ENCODE measurements at regions not wholly inside any gene's neighbourhood (a gene's known extent, or its start where the extent isn't known, plus 50 kb on each side); places are given as distances from the start of the nearest gene placed in this dataset.

DNA sequence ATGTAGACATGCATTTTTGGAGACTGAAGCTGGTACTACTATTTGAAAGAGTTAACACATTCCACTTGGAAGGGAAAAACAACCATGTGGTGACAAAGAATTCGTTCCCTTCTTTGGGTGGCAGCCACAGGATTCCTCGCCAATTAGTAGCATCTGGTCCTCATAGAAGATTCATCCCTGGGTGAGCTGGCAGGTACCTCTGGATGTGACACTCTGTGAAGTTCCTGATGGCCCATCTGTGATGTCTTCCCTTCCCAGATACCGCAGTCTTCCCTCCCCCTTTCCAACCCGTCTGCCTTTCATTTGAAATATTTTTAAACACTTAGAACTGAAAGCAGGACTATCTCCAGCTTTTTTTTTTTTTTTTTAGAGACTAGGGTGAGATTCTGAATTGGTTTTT, 569.5 kb downstream of the TYW1 start:
- DNase-seq: no peak

DNA sequence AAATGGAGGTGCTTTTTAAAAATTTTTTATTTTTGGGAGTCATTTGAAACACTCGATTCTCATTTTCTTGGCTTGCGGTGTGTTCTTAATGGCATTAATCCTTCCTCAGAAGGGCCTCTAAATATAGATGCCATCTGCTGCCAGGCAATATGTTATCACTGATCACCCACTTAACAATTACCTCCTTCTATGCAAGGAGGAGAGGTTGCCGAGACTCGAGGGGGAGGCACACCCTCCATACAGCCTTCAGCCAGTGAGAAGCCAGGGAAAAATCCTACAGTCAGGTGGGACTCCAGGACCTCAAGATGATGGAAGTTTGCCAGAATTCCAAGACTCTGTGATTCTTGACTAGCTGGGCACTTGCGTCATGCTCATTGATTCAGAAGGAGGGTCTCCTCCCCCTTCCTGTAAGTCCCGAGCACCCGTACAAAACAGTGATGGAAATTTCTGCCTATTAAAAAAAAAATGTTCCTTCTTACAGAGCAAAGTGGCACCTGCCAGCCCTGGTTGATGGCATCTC, 574.5 kb downstream of the TYW1 start:
- no peak for DNase-seq

DNA sequence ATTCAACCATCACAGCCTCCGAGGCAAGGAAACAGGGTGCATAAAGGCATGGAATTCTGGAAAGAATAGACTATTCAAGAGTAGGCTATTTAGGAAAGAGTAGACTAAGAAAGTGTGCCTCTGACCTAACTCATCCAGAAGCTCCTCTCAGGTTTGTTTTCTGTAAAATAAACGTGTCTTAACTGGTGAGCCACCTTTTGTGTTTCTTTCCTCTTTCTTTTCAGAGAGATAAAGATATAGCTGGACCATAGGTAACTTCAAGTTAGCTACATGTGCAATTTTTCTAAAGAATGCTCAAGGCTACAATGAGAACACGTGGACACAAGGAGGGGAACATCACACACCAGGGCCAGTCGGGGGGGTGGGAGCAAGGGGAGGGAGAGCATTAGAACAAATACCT, 577.0 kb downstream of the TYW1 start:
- no peak for DNase-seq

DNA sequence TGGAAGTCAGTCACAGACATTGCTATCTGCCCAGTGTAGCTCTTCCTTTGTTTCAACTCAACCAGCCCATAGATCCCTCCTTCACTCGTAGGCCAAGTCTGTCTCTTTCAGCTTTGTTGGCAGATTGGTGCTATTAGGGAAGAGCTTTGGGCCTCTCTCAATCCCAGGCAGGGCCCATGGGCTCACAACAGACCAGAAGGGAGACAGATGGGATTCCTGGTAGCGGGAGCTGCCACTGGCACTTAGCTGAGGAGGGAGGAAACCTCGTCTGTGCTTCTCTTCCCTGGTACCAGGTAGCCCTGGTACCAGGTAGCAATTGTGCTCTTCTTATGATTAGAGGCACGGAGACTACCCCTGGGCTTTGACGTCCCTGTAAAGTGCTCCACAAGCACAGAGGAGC, 592.0 kb downstream of the TYW1 start:
- no peak for DNase-seq

DNA sequence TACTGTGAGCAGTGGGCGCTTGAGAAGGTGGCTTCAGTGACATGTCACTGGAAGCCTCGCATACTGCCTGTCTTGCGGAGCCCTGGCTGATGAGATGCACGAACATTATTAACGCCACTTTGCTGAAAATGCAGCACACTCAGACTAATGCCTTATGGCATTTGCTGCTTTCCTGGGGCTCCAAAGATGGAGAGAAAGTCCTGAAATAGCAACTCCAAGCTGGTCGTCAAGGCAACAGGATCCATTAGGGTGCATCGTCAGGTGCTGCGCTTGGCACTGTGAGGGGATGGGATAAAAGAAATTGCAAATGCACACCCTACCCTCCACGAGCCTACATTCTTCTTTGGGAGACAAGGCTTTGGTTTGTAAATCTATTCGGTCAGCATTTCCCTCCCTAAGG, 592.5 kb downstream of the TYW1 start:
- no peak for DNase-seq

DNA sequence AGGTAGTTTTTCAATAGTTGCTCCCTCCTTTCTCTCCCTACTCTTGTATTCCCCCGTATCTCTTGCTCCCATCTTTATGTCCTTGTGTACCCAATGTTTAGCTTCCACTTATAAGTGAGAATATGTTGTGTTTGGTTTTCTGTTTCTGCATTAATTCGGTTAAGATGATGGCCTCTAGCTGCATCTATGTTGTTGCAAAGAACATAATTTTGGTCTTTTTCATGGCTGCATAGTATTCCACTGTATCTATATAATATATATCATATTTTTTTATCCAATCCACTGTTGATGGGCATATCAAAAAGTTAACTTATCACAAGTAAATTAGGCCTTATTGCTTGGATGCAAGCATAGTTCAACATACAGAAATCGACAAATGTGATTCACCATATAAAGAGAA, 594.0 kb downstream of the TYW1 start:
- no peak for DNase-seq

DNA sequence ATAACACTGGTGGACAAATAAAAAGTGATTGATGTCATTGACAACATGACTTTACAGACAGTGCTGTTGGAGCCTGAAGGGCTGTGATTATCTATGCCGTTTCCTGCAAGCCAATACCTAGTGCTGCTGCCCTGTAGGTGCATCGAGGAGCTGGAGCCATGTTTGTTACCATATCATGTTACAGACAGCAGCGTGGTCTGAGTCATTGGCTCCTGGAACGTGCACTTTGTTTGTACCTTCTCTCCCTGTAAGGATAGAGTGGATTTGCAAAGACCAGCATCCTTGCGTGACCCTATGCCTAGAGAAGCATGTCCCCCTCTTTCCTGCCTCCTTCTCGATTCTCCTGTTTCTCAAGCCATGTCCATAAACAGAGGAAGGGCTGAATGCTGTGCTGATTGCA, 597.2 kb downstream of the TYW1 start:
- DNase-seq: no peak

DNA sequence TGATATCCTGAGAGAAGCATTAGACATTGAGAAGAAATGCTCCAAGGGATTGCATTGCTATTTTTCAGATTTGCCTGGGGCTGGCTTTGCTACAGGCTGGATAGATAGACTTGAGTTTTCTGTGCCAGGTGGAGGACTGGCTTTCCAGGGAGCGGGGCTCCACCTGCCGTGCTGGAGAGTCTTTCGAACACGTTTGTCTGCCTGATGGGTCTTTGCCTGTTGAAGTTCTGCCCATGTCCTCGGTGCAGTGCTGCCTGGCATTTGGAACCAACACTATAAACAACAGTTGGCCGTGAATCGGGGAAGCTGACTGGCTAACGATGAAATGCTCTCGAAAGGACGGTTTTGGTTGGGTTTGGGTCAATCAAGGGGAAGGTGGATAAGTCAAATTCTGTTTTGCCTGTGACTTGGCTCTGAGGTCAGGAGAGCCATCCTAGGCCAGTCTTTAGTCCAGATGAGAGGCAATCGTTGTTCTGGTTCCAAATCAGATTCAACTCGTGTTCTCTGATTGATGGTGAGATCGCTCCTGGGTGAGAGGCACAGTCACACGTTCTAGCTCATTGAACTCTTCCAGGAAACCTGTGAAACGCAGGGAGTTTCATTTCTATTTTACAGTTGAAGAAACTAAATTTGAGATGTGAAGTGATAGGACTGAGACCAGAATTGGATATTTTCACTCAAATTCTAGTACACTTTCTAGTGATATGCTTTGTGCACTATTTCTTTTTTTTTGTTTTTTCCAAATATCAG, 599.0 kb downstream of the TYW1 start:
- DNase-seq: no peak

DNA sequence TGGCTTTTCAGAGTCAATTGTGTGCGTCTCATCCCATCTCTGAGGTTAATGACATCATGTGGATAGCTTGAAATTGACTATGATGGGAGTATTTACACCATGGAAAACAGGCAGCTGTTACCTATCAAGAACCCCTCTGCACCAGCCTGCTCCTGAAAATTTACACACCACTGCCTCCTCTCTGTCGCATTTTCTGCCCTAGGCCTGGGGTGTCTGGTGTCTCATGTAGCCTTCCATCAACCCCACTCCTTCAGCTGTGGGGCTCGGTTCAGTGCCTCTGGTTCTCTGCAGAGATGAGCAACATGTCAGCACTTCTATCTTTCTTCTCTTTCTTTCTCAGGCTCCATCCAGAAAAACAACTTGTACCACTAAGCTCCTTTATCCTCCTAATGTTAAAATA, 600.5 kb downstream of the TYW1 start:
- DNase-seq: no peak

DNA sequence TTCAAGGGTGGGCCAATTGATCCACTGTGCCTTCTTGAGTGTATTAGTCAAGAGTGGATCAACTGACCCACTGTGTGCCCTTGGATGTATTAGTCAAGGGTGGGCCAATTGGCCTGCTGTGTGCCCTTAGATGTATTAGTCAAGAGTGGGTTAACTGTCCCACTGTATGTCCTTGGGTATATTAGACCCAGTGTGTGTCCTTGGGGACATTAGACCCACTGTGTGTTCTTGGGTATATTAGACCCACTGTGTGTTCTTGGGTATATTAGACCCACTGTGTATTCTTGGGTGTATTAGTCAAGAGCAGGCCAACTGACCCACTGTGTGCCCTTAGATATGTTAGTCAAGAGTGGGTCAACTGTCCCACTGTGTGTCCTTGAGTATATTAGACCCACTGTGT, 601.8 kb downstream of the TYW1 start:
- no peak for DNase-seq

DNA sequence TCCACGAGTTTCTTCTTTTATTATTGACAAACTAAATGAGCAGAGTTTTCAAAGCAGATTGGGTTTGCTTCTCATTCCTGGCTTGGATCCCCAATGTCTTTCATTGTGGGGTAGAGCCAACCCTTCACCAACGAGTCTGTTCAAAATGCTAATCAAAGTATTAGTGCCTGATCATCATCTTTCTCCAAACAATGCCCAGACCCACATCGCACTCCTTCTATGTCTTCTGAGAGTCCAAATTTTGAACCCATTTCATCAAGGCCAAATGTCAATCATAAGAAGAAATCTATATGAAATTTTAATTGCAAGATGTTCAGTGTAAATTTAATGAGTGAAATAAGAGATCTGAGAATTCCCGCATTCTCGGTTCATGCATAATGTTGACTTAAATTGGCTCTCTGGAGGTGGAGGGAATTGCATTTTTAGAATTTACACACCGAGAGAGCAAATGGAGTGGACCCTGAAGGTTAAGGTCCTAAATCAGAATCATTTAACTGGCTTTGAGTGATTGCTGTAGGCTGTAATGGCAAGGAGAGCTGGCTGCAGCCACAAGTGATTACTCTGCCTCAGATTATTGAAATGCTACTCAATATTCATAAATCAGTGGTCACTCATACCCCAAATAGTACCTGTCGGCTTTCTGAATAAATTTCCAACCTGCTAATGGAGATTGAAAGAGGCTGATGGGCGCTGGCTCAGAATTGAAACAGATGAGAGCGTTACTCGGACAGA, 602.9 kb downstream of the TYW1 start:
- DNase-seq: no peak

DNA sequence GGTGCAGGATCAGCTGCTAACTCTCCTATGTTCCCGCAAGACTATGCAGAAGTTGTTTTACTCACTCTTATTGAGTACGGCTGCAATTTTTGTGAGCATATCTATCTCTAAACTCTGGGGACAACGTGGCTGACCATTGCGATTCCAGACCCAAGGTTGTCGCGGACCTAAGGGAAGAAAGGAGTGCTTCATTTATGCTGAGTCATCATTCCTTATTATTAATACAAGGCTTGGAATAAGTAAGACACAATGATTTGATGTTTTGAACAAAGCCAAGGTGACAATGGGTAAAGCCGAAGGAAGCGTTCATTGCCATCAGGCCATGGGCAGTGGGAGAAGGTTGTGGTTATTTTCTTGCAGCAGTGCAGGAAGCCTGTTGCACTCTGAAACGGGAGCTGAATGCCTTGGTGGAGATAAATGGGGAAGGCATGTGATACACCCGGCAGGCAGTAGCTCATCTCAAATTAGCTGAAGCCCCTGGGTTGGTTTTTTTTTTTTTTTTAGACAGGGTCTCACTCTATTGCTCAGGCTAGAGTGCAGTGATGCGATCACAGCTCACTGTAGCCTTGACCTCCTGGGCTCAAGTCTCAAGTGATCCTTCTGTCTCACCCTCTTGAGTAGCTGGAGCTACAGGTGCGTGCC, 605.7 kb downstream of the TYW1 start:
- no peak for DNase-seq

DNA sequence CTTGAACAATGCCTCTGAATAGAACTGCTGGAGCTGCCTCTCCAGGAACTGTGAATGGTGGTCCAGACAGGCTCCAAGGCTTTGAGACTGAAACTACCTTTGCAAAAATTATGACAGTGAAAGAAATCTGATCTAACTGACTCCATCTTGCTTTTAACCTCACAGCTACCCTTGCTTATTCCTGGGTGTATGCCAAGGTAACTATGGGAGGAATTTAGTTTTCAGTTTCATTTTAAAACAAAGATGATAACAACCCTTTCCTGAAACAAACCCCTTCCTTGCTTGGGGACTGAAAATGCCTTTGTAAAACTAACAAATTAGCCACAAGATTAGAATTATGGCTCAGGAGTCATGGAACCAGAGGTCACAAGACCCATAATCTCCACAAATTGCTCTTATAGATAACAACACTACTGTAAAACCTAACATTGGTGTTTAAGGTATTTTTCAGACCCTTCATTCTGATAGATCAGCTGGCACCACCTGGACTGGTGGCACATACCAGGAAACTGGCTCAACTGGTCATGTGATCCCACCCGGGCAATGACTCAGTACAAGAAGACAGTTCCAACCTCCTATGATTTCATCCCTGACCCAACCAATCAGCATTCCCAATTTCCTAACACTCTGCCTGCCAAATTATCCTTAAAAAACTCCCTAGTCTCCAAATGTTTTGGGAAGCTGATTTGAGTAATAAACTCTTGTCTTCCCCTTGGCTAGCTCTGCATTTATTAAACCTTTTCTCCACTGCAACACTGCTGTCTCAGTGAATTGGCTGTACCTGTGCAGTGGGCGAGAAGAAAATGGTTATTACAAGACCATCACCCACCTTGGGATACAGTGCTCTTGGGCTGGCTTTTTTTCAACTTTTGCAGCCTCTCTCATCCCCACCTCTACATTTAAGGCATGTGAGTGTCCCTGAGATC, 608.1 kb downstream of the TYW1 start:
- no peak for DNase-seq

DNA sequence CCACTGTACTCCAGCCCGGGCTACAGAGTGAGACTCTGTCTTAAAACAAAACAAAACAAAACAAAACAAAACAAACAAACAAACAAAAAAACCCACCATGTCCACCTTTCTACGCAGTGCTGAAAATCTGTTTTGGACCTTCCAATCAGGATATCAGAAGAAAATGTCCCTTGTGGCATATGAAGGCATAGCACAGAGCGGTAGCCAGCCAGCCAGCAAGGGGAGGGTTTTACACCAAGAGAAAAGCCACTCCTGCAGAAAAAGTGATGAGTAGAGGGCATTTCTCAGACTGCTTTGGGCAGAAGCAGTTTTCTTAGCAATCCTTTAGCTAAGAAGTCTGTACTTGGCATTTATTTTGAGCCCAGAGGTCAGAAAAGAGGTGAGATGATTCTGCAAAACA, 612.2 kb downstream of the TYW1 start:
- no peak for DNase-seq

DNA sequence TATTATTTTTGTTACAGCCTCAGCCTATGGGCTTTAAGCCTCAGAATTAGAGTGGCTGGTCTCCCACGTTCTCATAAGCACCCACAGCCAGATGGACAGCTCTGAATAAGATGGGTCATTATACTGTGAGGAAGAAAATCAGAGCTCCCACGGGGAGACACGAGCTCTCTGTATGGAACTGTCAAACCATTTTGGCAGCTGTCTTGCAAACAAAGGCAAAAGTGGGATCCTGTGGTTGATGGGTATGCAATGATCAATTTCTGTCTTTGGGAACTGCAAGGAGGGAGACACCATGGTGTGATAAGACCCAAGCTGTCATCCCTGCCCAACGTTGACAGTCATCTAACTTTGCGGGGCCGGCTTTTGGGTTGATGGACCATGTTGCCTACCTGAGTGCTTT, 614.3 kb downstream of the TYW1 start:
- DNase-seq: no peak

DNA sequence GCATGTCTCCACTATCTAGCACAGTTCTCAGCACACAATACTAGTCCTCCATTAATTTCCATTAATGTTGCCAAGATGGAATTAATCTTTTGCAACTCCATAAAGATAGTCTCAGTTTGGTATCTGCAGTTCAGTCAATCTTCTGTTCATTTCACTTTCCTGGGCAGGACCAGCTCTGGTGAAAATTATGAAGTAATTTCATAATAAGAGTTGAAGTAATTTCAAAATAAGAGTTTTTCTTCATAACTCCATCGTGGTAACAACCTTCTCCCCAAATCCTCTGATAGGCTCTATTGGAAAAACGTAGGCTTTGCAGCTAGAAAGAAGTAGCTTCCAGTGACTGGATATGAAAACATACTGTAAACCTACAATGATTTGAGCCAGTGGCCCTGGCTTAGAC, 618.2 kb downstream of the TYW1 start:
- DNase-seq: no peak

DNA sequence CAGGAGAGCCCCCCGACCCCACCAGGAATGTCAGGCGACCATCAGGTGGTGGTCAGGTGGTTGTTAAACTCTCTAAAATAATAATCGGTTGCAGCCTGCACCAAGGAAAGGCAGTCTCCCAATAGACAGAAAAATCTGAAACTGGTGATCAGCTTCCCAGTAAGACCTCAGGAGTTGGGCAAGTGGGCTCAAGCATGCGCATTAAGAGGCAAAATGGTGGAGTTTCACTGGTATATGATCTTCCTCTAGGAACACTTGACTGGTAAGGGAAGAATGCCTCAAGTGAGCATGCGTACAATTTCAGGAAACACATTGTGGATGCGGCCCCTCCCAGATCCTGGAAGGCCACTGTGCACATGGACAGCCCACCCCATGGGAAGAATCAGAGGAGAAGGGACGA, 619.9 kb downstream of the TYW1 start:
- DNase-seq: no peak

DNA sequence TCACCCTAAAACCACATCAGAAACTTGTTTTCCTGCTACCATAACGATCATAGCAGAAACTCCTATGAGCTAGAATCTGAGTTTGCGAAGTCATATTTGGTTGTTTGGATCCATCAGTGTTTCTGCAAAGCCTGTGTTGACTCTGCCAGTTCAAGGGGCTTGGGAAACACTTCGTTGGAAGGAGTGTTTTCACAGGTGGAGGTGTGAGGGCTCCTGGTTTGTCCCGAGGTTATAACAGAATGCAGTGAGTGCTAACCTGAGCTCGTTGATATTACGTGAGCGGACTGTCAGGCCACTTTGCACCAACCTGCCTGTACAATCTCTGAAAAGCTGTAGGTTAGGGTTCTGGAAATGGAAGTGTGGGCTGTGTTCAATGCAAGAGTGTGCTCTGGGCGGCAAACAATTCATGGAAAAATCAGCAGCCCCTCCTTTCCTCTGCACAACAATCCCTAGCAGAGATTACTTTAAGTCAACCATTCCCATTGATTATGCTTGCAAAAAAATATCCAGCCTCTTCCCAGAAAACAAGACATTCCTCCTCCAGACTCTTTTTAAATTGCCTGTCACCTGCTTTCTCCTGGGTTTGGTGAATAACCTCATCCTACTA, 622.0 kb downstream of the TYW1 start:
- DNase-seq: no peak

DNA sequence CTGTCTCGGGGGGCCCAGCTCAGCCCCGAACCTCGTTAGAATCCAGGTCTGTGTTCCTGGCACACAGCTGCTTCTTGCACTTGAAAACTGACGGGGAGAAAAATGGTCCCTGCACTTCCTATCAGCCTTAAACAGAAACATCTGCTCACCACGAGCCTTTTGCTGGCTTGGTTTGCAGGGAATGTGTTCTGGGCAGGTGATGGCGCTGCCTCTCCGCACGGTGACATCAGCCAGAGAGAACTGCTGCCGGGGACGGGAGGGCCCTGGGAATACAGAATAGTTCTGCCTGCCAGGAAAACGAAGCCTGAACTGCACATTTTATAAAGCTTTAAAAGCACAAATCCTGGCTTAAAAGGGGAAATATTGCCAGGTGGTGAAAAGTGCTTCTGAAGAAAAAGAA, 622.5 kb downstream of the TYW1 start:
- DNase-seq: no peak

DNA sequence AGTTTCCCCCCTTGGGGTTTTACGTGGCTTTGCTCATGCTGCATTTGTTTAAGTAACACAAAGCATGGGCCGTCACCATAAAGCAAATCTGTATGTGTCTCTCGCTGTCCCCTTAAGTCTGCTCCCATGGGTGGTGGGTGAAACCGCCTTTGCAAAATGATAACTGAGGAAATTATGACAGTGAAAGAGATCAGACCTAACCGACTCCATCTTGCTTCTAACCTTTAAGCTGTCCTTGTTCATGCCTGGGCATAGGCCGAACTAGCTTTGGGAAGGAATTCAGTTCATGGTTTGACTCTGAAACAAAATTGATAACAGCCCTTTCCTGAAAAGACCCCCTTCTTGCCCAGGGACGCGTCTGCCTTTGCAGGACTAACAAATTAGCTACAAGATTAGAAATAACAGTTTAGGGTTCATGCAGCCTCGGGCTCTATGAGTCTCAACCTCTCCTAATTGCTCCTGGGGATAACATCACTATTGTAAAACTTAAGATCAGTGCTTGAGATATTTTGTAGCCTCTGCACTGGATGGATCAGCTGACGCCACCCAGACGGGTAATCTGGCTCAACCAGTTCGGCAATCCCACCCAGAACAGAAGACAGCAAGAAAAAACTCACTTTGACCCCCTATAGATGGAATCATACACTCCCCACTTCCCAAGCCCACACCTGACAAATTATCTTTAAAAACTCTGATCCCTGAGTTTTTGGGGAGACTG, 623.7 kb downstream of the TYW1 start:
- no peak for DNase-seq

DNA sequence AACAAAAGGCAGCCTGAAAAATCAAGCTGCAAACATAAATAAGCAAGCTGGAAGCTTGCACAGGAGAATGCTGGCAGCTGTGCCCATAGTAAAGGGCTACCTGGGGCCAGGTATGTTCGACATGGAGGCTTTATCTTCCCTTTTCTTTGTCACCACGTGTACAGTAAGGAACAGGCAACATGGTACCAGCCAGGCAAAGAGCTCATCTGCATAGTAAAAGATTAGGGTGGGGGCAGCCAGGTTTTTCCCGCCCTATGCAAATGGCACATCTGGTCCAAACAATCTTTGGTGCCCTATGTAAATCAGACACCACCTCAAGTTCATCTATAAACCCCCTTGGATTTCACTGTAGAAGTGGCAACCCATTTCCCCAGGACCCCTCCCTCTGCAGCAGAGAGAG, 625.1 kb downstream of the TYW1 start:
- no peak for DNase-seq

DNA sequence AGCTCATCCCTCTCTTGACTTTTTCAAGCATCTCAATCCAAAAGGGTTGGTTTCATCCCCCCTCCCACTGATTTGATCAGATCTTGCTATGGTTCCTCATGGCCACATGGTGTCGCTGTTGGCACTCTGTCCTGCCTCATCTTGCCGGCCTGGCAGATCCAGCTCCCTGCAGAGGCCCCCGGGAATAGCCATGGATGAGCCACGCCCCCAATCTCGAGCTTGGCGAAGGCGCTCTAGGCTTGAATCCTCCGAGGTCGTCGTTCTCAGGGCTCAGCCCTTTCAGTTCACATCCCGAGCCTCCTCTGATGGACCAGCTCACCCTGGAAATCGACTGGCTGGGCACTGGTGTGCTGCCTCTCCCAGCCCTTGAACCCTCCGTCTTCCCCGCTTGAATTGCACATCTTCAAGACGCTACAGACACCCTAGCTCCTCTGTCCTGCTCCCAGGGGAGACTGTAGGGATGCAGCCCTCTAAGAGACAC, 628.7 kb downstream of the TYW1 start:
- DNase-seq: peak; percentile 17 to 43

All from stimulated activated CD4-positive, alpha-beta T cell treated with anti-CD3 and anti-CD28 coated beads, Interleukin-2, amount 100 ng/mL, for 24 hours (primary cell).